SU-DHL-6 (cell line): ENCODE measurements at regions not wholly inside any gene's neighbourhood (a gene's known extent, or its start where the extent isn't known, plus 50 kb on each side); places are given as distances from the start of the nearest gene placed in this dataset.

ENCODE experiments used
- H2AFZ ChIP-seq: fragments of 200-600 bp; sonication (generic); 2 replicates; pipeline ENCODE4 v1.6.1; 2014; ENCODE audit warnings: low read depth, mild to moderate bottlenecking, moderate library complexity, mixed read lengths, antibody characterized with exemption, low read length; ENCODE audit not compliant: severe bottlenecking
- H3F3A ChIP-seq: fragments of 200-600 bp; shearing (Covaris generic); 2 replicates; pipeline ENCODE4 v1.6.0; 2016; ENCODE audit warnings: antibody characterized with exemption, mild to moderate bottlenecking; ENCODE audit not compliant: insufficient read depth
- H3K27ac ChIP-seq: fragments of 200-600 bp; sonication (generic); 2 replicates; pipeline ENCODE4 v1.5.1; 2016; ENCODE audit warnings: low read depth, mild to moderate bottlenecking, low read length, moderate library complexity, mixed read lengths
- H3K27me3 ChIP-seq: fragments of 200-600 bp; sonication (generic), shearing (Covaris generic); 2 replicates; pipeline ENCODE4 v1.6.0; 2014; ENCODE audit warnings: mild to moderate bottlenecking, low read length
- H3K36me3 ChIP-seq: fragments of 200-600 bp; sonication (generic); 2 replicates; pipeline ENCODE4 v1.6.1; 2014; ENCODE audit warnings: mild to moderate bottlenecking, low read length, mixed read lengths
- H3K4me2 ChIP-seq: fragments of 300-600, 200-600 bp; shearing (Covaris generic), sonication (generic); 2 replicates; pipeline ENCODE4 v1.6.0; 2014; ENCODE audit warnings: low read length, low read depth, mild to moderate bottlenecking; ENCODE audit not compliant: poor library complexity, severe bottlenecking
- H3K4me3 ChIP-seq: fragments of 200-600 bp; sonication (generic); 2 replicates; pipeline ENCODE4 v1.5.1; 2014; ENCODE audit warnings: antibody characterized with exemption, low read length, mild to moderate bottlenecking, mixed read lengths; ENCODE audit not compliant: insufficient read depth, poor library complexity, severe bottlenecking
- H3K79me2 ChIP-seq: fragments of 200-600 bp; sonication (generic); 2 replicates; pipeline ENCODE4 v1.6.1; 2014; ENCODE audit warnings: mild to moderate bottlenecking, low read length, moderate library complexity; ENCODE audit not compliant: insufficient read depth
- H3K9ac ChIP-seq: fragments of 200-600 bp; sonication (generic); 2 replicates; pipeline ENCODE4 v1.7.0; 2014; ENCODE audit warnings: mild to moderate bottlenecking, low read length
- H3K9me2 ChIP-seq: fragments of 200-600 bp; sonication (generic); replicated peaks from 2 replicates; pipeline ENCODE4 v1.6.1; 2014; ENCODE audit warnings: low read length; ENCODE audit not compliant: insufficient read depth
- H3K9me3 ChIP-seq: fragments of 200-600 bp; sonication (generic); 2 replicates; pipeline ENCODE4 v1.6.1; 2014; ENCODE audit warnings: low read length, mixed read lengths; ENCODE audit not compliant: insufficient read depth
- H4K20me1 ChIP-seq: fragments of 200-600 bp; sonication (generic); 2 replicates; pipeline ENCODE4 v1.6.1; 2014; ENCODE audit warnings: low read depth, mild to moderate bottlenecking, antibody characterized with exemption, low read length, moderate library complexity, mixed read lengths
- CTCF ChIP-seq: fragments of 200-600 bp; sonication (generic); IDR thresholded peaks from one replicate; pipeline ENCODE4 v1.5.1; 2017; ENCODE audit warnings: antibody characterized with exemption, mild to moderate bottlenecking, low read length, moderate library complexity; ENCODE audit not compliant: insufficient read depth, poor library complexity, severe bottlenecking
- EZH2phosphoT487 ChIP-seq: fragments of 200-600 bp; sonication (generic), shearing (Covaris generic); conservative IDR thresholded peaks from 2 replicates; pipeline ENCODE4 v1.6.1; 2018; ENCODE audit warnings: mild to moderate bottlenecking, antibody characterized with exemption, low read length, moderate library complexity, mixed read lengths

- no peak overlapping the region for H3K27ac ChIP-seq
- TF ChIP-seq EZH2phosphoT487 (no peak), CTCF (no peak)
Measured at GRCh38 chr18:67661555-67661954, 145.0 kb upstream of the DSEL start.

GRCh38 chr18:67654101-67654500 lies 137.6 kb upstream of the DSEL start:
- Histone ChIP-seq H3K79me2 (no peaks in the 10 kb centered on the region), H3K27me3 (no peaks in the 10 kb centered on the region), H3F3A (no peaks in the 10 kb centered on the region), H3K4me3 (no peak overlapping the region), H3K9me2 (no peaks in the 10 kb centered on the region; the same call in 1 of the 2 replicates), H3K9ac (no peak overlapping the region), H4K20me1 (no peaks in the 10 kb centered on the region), H3K4me2 (no peak overlapping the region), H3K36me3 (no peaks in the 10 kb centered on the region), H3K27ac (no peak overlapping the region), H2AFZ (no peak overlapping the region), H3K9me3 (no peaks in the 10 kb centered on the region)
- TF ChIP-seq CTCF (no peak), EZH2phosphoT487 (no peak)

More at GRCh38 chr18:67661555-67661954, 145.0 kb upstream of the DSEL start:
- H3K36me3 ChIP-seq, result no peaks in the 10 kb centered on the region
- no peaks in the 10 kb centered on the region for H3K27me3 ChIP-seq
- H3K4me3 ChIP-seq, result no peak overlapping the region
- no peak overlapping the region for H3K4me2 ChIP-seq
- H3K9me2 ChIP-seq, result no peaks in the 10 kb centered on the region; the same call in 1 of the 2 replicates
- no peaks in the 10 kb centered on the region for H3K9me3 ChIP-seq
- no peaks in the 10 kb centered on the region for H3K79me2 ChIP-seq
- H3F3A ChIP-seq, result no peaks in the 10 kb centered on the region
- no peak overlapping the region for H2AFZ ChIP-seq
- no peaks in the 10 kb centered on the region for H4K20me1 ChIP-seq
- H3K9ac ChIP-seq, result no peak overlapping the region

GRCh38 chr18:67652288-67652687 lies 135.8 kb upstream of the DSEL start:
- no peak overlapping the region for H2AFZ ChIP-seq
- H3K36me3 ChIP-seq, result no peaks in the 10 kb centered on the region
- H3K4me3 ChIP-seq, result no peak overlapping the region
- no peak overlapping the region for H3K4me2 ChIP-seq
- H3K9me2 ChIP-seq, result no peaks in the 10 kb centered on the region
- TF ChIP-seq CTCF (no peak), EZH2phosphoT487 (no peak)
- no peaks in the 10 kb centered on the region for H3K27me3 ChIP-seq
- H3K9me3 ChIP-seq, result no peaks in the 10 kb centered on the region
- no peaks in the 10 kb centered on the region for H4K20me1 ChIP-seq
- H3K27ac ChIP-seq, result no peak overlapping the region
- H3K9ac ChIP-seq, result no peak overlapping the region
- no peaks in the 10 kb centered on the region for H3K79me2 ChIP-seq
- no peaks in the 10 kb centered on the region for H3F3A ChIP-seq

- H3K27ac ChIP-seq, result no peak overlapping the region
- no peaks in the 10 kb centered on the region for H3K9me3 ChIP-seq
- no peaks in the 10 kb centered on the region for H4K20me1 ChIP-seq
- no peak overlapping the region for H3K9ac ChIP-seq
- H3K4me2 ChIP-seq, result no peak overlapping the region
- H3K4me3 ChIP-seq, result no peak overlapping the region
- no peaks in the 10 kb centered on the region for H3K27me3 ChIP-seq
- H2AFZ ChIP-seq, result no peak overlapping the region
- H3K9me2 ChIP-seq, result no peaks in the 10 kb centered on the region
- H3K36me3 ChIP-seq, result no peaks in the 10 kb centered on the region
- H3F3A ChIP-seq, result no peaks in the 10 kb centered on the region
- no peaks in the 10 kb centered on the region for H3K79me2 ChIP-seq
- TF ChIP-seq CTCF, result no peak
- TF ChIP-seq EZH2phosphoT487, result no peak
Measured at GRCh38 chr18:67651438-67651837, 134.9 kb upstream of the DSEL start.
